HCT116 (cell line): ENCODE measurements at regions not wholly inside any gene's neighbourhood (a gene's known extent, or its start where the extent isn't known, plus 50 kb on each side); places are given as distances from the start of the nearest gene placed in this dataset.

Source experiments
- ATAC-seq: fragments of 200-7000 bp; cut with Tn5 transposase; 2 replicates; pipeline ENCODE4 v1.9.1; 2020; ENCODE audit warnings: mild to moderate bottlenecking, moderate library complexity
- BruUV-seq: library from RNA; stranded (reverse); fragments of 400-500 nt; replicated peaks from 2 replicates; lab custom pipeline; 2021; lab: Mats Ljungman, UMichigan
- CTCF ChIA-PET: fragments of 300-600 bp; sonication (Branson Sonifier 250); formaldehyde crosslinking; loops from one replicate; lab custom pipeline; 2021; ENCODE audit warnings: antibody characterized with exemption; lab: Charles Lee
- POLR2A ChIA-PET: fragments of 300-600, 350-600 bp; sonication (Branson Sonifier 250); formaldehyde crosslinking; loops from one replicate; lab custom pipeline; 2021; ENCODE audit warnings: antibody characterized with exemption; lab: Charles Lee
- RAD21 ChIA-PET, 2 experiments: fragments of 300-600 bp; sonication (Branson Sonifier 250); formaldehyde crosslinking; loops; one replicate each; lab custom pipeline; 2023; ENCODE audit warnings: low total read pairs in 2 of 2; ENCODE audit not compliant: uncharacterized antibody in 2 of 2, unreplicated experiment in 2 of 2, low non-redundant PET in 1 of 2; lab: Charles Lee
- DNase-seq: peaks from one replicate; pipeline ENCODE4 v3.0.0-alpha.2; 2010; ENCODE audit warnings: low read depth, low spot score
- H2AFZ ChIP-seq: fragments of 200-600 bp; shearing (Covaris generic), sonication (generic); 2 replicates; pipeline ENCODE4 v1.6.1; 2017; ENCODE audit warnings: low read depth, mixed run types, mixed read lengths, antibody characterized with exemption, low read length; ENCODE audit not compliant: poor library complexity, severe bottlenecking
- H3K27ac ChIP-seq: 2 replicates; pipeline ENCODE4 v1.5.1; 2012; ENCODE audit warnings: low read depth, low read length
- H3K27me3 ChIP-seq: fragments of 200-600 bp; sonication (generic); 2 replicates; pipeline ENCODE4 v1.6.1; 2016; ENCODE audit warnings: mixed run types, low read length, mixed read lengths; ENCODE audit not compliant: insufficient read depth
- H3K36me3 ChIP-seq, 2 experiments: fragments of 200-500 bp in 1 of 2; fragments of 200-600 bp in 1 of 2; sonication (Bioruptor generic) in 1 of 2; sonication (generic) in 1 of 2; 2 replicates each; pipeline versions ENCODE4 v1.5.1 to v1.6.1; 2014 to 2016; ENCODE audit warnings: low read length in 2 of 2, inconsistent platforms in 1 of 2, mixed read lengths in 1 of 2, mixed run types in 1 of 2; ENCODE audit not compliant: insufficient read depth in 2 of 2, control insufficient read depth in 1 of 2
- H3K4me1 ChIP-seq, 2 experiments: fragments of 200-600 bp in 1 of 2; sonication (generic) in 1 of 2; 2 replicates each; pipeline versions ENCODE4 v1.5.1 to v1.6.1; 2012 to 2017; ENCODE audit warnings: low read length in 2 of 2, inconsistent platforms in 1 of 2, mild to moderate bottlenecking in 1 of 2, mixed read lengths in 1 of 2, mixed run types in 1 of 2, moderate library complexity in 1 of 2; ENCODE audit not compliant: insufficient read depth in 2 of 2, control insufficient read depth in 1 of 2
- H3K4me2 ChIP-seq: fragments of 200-600 bp; sonication (generic); 2 replicates; pipeline ENCODE4 v1.6.1; 2017; ENCODE audit warnings: mixed run types, low read length, mixed read lengths
- H3K4me3 ChIP-seq, 2 experiments: fragments of 200-600 bp in 1 of 2; sonication (generic) in 1 of 2; replicated peaks in 1 of 2; 2 replicates each; pipeline ENCODE4 v1.5.1; 2011 to 2016; ENCODE audit warnings: low read length in 2 of 2, control low read depth in 1 of 2, low read depth in 1 of 2, mild to moderate bottlenecking in 1 of 2, mixed read lengths in 1 of 2, mixed run types in 1 of 2
- H3K79me2 ChIP-seq: fragments of 200-600 bp; sonication (generic); 2 replicates; pipeline ENCODE4 v1.6.1; 2017; ENCODE audit warnings: mild to moderate bottlenecking, mixed run types, low read length, moderate library complexity, mixed read lengths; ENCODE audit not compliant: insufficient read depth
- H3K9ac ChIP-seq: fragments of 200-600 bp; sonication (generic); 2 replicates; pipeline ENCODE4 v1.6.1; 2016; ENCODE audit warnings: low read length, mixed read lengths
- H3K9me2 ChIP-seq: fragments of 200-600 bp; sonication (generic), shearing (Covaris generic); 2 replicates; pipeline ENCODE4 v1.6.1; 2017; ENCODE audit warnings: mixed run types, mild to moderate bottlenecking, moderate library complexity; ENCODE audit not compliant: insufficient read depth
- H3K9me3 ChIP-seq, 2 experiments: fragments of 200-500 bp in 1 of 2; fragments of 200-600 bp in 1 of 2; sonication (Bioruptor generic) in 1 of 2; sonication (generic) in 1 of 2; 2 replicates each; pipeline ENCODE4 v1.6.1; 2014 to 2017; ENCODE audit warnings: low read length in 2 of 2, mixed read lengths in 2 of 2, inconsistent platforms in 1 of 2, low read depth in 1 of 2, mild to moderate bottlenecking in 1 of 2, mixed run types in 1 of 2, moderate library complexity in 1 of 2; ENCODE audit not compliant: control insufficient read depth in 1 of 2, insufficient read depth in 1 of 2
- H4K20me1 ChIP-seq: fragments of 200-600 bp; sonication (generic), shearing (Covaris generic); 2 replicates; pipeline ENCODE4 v1.6.1; 2017; ENCODE audit warnings: mixed run types, mild to moderate bottlenecking, moderate library complexity; ENCODE audit not compliant: insufficient read depth
- CBX3 ChIP-seq: IDR thresholded peaks from 2 replicates; pipeline ENCODE4 v1.6.1; 2012; ENCODE audit warnings: low read depth
- CEBPB ChIP-seq: IDR thresholded peaks from 2 replicates; pipeline ENCODE4 v1.6.1; 2012; ENCODE audit warnings: low read depth
- EZH2 ChIP-seq: fragments of 200-600 bp; sonication (generic); IDR thresholded peaks from 2 replicates; pipeline ENCODE4 v1.6.1; 2017; ENCODE audit warnings: antibody characterized with exemption, mixed run types
- EZH2phosphoT487 ChIP-seq: fragments of 200-600 bp; IDR thresholded peaks from 2 replicates; pipeline ENCODE4 v1.6.1; 2018; ENCODE audit warnings: antibody characterized with exemption, borderline replicate concordance
- JUND ChIP-seq: IDR thresholded peaks from 2 replicates; pipeline ENCODE4 v1.6.1; 2012
- RAD21 ChIP-seq: IDR thresholded peaks from 2 replicates; pipeline ENCODE4 v1.6.1; 2012; ENCODE audit warnings: low read depth, mild to moderate bottlenecking
- SIN3A ChIP-seq: IDR thresholded peaks from 2 replicates; pipeline ENCODE4 v1.6.1; 2012; ENCODE audit warnings: low read depth
- SP1 ChIP-seq: IDR thresholded peaks from 2 replicates; pipeline ENCODE4 v1.6.1; 2012; ENCODE audit warnings: low read depth
- SRF ChIP-seq: IDR thresholded peaks from 2 replicates; pipeline ENCODE4 v1.6.1; 2012; ENCODE audit warnings: low read depth
- YY1 ChIP-seq: IDR thresholded peaks from 2 replicates; pipeline ENCODE4 v1.6.1; 2011; ENCODE audit warnings: low read length, low read depth, moderate library complexity, mild to moderate bottlenecking; ENCODE audit not compliant: insufficient replicate concordance; ENCODE audit errors: extremely low read depth
- ZNF274 ChIP-seq: fragments of 200-500 bp; sonication (Bioruptor generic); IDR thresholded peaks from 2 replicates; pipeline ENCODE4 v1.6.1; 2014; ENCODE audit warnings: mild to moderate bottlenecking, low read depth, low read length, inconsistent platforms
- intact Hi-C: fragments of 100-400 bp; cut with micrococcal nuclease; formaldehyde crosslinking; loops from 2 replicates; pipeline ENCODE4 v1.10.0; 2022
- TF ChIP-seq, protein P1 (sequence below): IDR thresholded peaks from 2 replicates; pipeline ENCODE4 v1.6.1; 2012
- TF ChIP-seq, protein P2 (sequence below): IDR thresholded peaks from 2 replicates; pipeline ENCODE4 v1.6.1; 2011; ENCODE audit warnings: mild to moderate bottlenecking, low read length, moderate library complexity; ENCODE audit not compliant: insufficient replicate concordance; ENCODE audit errors: extremely low read depth
- TF ChIP-seq, protein P3 (sequence below): IDR thresholded peaks from 2 replicates; pipeline ENCODE4 v1.6.1; 2012; ENCODE audit warnings: low read depth
- TF ChIP-seq, protein P4 (sequence below), 3 experiments: fragments of 200-600 bp in 1 of 3; sonication (generic) in 1 of 3; IDR thresholded peaks in 2 of 3; conservative IDR thresholded peaks in 1 of 3; 2 replicates each; pipeline ENCODE4 v1.5.1; 2012 to 2017; ENCODE audit warnings: low read depth in 2 of 3, low read length in 2 of 3, antibody characterized with exemption in 1 of 3, borderline replicate concordance in 1 of 3, control low read depth in 1 of 3, mild to moderate bottlenecking in 1 of 3, mixed read lengths in 1 of 3, mixed run types in 1 of 3, moderate library complexity in 1 of 3; ENCODE audit not compliant: insufficient read depth in 1 of 3

DNA sequence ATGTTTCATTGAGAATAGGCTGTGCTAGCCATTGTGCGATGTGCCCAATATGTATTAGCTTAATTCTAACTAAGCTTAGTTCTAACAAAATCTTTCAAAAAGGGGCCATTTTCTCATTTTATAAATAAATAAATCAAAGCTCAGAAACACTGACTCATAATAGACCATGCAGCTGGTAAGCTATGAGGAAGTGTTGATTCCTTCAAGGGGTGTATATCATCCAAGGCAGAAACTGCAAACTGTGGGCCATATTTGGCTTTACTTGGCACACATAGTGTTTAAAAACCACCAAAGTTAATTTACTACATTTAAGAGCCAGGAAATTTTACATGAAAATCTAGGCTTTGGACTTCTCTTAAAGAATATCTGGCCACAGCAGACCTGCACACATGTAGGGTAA lies 136.5 kb downstream of the ZNF621 start:
- Histone ChIP-seq H3K9me2 (no peaks in the 10 kb centered on the region), H3K79me2 (no peaks in the 10 kb centered on the region), H3K36me3 (no peaks in the 10 kb centered on the region), H3K9me3 (no peaks in the 10 kb centered on the region), H3K27ac (no peak overlapping the region), H3K9ac (no peak overlapping the region), H4K20me1 (no peaks in the 10 kb centered on the region), H3K4me2 (no peak overlapping the region), H3K4me1 (no peaks in the 10 kb centered on the region), H3K27me3 (peaks cover 10% of the 10 kb centered on the region; the same call in 1 of the 2 replicates), H2AFZ (no peak overlapping the region), H3K4me3 (no peak overlapping the region)
- intact Hi-C loops: no loop called here
- TF ChIP-seq YY1: no peak
- no peak for TF ChIP-seq ZNF274
- no peak for TF ChIP-seq SIN3A
- no peak for TF ChIP-seq CEBPB
- TF ChIP-seq, protein P1, sequence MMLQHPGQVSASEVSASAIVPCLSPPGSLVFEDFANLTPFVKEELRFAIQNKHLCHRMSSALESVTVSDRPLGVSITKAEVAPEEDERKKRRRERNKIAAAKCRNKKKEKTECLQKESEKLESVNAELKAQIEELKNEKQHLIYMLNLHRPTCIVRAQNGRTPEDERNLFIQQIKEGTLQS: no peak
- no peak for TF ChIP-seq SRF
- TF ChIP-seq, protein P2, sequence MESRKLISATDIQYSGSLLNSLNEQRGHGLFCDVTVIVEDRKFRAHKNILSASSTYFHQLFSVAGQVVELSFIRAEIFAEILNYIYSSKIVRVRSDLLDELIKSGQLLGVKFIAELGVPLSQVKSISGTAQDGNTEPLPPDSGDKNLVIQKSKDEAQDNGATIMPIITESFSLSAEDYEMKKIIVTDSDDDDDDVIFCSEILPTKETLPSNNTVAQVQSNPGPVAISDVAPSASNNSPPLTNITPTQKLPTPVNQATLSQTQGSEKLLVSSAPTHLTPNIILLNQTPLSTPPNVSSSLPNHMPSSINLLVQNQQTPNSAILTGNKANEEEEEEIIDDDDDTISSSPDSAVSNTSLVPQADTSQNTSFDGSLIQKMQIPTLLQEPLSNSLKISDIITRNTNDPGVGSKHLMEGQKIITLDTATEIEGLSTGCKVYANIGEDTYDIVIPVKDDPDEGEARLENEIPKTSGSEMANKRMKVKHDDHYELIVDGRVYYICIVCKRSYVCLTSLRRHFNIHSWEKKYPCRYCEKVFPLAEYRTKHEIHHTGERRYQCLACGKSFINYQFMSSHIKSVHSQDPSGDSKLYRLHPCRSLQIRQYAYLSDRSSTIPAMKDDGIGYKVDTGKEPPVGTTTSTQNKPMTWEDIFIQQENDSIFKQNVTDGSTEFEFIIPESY: no peak
- no peak for TF ChIP-seq JUND
- no peak for TF ChIP-seq SP1
- no peak for TF ChIP-seq EZH2phosphoT487
- no peak for TF ChIP-seq EZH2
- TF ChIP-seq, protein P3, sequence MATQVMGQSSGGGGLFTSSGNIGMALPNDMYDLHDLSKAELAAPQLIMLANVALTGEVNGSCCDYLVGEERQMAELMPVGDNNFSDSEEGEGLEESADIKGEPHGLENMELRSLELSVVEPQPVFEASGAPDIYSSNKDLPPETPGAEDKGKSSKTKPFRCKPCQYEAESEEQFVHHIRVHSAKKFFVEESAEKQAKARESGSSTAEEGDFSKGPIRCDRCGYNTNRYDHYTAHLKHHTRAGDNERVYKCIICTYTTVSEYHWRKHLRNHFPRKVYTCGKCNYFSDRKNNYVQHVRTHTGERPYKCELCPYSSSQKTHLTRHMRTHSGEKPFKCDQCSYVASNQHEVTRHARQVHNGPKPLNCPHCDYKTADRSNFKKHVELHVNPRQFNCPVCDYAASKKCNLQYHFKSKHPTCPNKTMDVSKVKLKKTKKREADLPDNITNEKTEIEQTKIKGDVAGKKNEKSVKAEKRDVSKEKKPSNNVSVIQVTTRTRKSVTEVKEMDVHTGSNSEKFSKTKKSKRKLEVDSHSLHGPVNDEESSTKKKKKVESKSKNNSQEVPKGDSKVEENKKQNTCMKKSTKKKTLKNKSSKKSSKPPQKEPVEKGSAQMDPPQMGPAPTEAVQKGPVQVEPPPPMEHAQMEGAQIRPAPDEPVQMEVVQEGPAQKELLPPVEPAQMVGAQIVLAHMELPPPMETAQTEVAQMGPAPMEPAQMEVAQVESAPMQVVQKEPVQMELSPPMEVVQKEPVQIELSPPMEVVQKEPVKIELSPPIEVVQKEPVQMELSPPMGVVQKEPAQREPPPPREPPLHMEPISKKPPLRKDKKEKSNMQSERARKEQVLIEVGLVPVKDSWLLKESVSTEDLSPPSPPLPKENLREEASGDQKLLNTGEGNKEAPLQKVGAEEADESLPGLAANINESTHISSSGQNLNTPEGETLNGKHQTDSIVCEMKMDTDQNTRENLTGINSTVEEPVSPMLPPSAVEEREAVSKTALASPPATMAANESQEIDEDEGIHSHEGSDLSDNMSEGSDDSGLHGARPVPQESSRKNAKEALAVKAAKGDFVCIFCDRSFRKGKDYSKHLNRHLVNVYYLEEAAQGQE: no peak
- no peak for TF ChIP-seq CBX3
- TF ChIP-seq, protein P4, sequence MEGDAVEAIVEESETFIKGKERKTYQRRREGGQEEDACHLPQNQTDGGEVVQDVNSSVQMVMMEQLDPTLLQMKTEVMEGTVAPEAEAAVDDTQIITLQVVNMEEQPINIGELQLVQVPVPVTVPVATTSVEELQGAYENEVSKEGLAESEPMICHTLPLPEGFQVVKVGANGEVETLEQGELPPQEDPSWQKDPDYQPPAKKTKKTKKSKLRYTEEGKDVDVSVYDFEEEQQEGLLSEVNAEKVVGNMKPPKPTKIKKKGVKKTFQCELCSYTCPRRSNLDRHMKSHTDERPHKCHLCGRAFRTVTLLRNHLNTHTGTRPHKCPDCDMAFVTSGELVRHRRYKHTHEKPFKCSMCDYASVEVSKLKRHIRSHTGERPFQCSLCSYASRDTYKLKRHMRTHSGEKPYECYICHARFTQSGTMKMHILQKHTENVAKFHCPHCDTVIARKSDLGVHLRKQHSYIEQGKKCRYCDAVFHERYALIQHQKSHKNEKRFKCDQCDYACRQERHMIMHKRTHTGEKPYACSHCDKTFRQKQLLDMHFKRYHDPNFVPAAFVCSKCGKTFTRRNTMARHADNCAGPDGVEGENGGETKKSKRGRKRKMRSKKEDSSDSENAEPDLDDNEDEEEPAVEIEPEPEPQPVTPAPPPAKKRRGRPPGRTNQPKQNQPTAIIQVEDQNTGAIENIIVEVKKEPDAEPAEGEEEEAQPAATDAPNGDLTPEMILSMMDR (IDR thresholded peaks at IDR 0.05 in 2 of 3, conservative IDR thresholded peaks at IDR 0.05 in 1 of 3; ENCODE audit: borderline replicate concordance in 1 of 3, insufficient read depth in 1 of 3, low read depth in 2 of 3, low read length in 2 of 3): no peak
- TF ChIP-seq RAD21: no peak
- RAD21 ChIA-PET: no interaction called here
- no peak for DNase-seq
- no peak for ATAC-seq
- POLR2A ChIA-PET: no interaction called here
- CTCF ChIA-PET: no interaction called here
- no TSS peak for BruUV-seq
